ENCODE measurements at regions not wholly inside any gene's neighbourhood (a gene's known extent, or its start where the extent isn't known, plus 50 kb on each side); places are given as distances from the start of the nearest gene placed in this dataset.

DNA sequence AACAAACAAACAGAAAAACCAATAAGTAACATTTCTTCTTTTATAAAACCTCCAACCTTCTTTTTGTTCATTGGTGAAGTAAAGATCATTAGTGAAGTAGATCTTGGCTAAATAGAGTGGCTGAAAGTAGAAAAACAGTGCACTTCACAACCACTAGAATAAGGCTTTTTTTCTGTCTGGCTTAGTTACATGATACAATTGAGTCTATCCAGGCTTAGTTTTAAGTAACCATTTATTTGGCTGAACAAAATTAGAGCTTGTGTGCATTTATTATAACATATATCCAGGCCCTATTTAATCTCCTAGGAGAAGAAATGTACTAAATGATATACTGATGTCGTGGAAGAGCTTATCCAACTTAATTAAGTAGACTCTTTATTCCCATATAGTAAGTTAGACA lies 65.8 kb upstream of the STK38L start:
- H3K27me3 ChIP-seq = no peaks in the 10 kb centered on the region
- DNase-seq = no peak
- intact Hi-C loops (cut with DNase I) = no loop called here
- H3K36me3 ChIP-seq = no peaks in the 10 kb centered on the region
- peaks cover 4 to 52% (median 23%) of the 10 kb centered on the region in 9 donors for H3K4me1 ChIP-seq
- H3K4me3 ChIP-seq = no peak overlapping the region
- ATAC-seq = no peak
- H3K9me3 ChIP-seq = peaks cover 0 to 5% (median 0%) of the 10 kb centered on the region in 11 donors
- TF ChIP-seq, protein P1, sequence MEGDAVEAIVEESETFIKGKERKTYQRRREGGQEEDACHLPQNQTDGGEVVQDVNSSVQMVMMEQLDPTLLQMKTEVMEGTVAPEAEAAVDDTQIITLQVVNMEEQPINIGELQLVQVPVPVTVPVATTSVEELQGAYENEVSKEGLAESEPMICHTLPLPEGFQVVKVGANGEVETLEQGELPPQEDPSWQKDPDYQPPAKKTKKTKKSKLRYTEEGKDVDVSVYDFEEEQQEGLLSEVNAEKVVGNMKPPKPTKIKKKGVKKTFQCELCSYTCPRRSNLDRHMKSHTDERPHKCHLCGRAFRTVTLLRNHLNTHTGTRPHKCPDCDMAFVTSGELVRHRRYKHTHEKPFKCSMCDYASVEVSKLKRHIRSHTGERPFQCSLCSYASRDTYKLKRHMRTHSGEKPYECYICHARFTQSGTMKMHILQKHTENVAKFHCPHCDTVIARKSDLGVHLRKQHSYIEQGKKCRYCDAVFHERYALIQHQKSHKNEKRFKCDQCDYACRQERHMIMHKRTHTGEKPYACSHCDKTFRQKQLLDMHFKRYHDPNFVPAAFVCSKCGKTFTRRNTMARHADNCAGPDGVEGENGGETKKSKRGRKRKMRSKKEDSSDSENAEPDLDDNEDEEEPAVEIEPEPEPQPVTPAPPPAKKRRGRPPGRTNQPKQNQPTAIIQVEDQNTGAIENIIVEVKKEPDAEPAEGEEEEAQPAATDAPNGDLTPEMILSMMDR (IDR thresholded peaks at IDR 0.05) = no peak
- whole genome bisulfite sequencing, 2 donors = 50 to 54% methylated on average over 1 of the region's 1 CpG
- H3K27ac ChIP-seq = peak overlapping the region in 6 of 10 donors; percentile 20 to 87 (median 80)

DNA sequence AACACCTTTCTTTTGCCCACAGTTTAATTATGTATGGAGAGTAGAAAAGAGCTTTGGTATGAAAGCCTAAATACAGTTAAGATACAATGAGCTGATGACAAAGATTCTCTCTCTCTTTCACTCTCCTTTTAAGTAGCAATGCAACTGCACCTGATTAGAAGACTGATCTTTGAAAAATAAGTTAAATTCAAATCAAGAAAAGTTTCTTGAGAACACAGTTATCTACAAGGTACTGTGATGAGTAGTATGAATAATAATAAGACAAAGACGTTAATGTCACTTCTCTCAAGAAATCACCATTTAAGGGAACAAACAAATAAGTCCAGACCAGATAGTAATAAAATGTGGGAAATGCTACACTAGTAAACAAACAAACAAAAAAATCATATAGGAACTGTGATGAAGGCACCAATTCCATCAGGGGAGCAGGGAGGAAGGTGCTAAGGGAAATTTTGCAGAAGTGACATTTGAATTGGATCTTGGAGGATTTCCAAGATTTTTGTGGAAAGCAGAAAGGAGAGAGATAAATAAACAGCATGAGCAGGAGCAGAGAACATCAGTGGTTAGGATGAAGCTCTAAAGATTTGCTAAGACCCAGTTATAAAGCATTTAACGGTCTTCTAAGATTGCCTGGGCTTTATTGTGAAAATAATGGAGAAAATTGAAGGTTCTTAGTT lies 65.2 kb upstream of the STK38L start:
- TF ChIP-seq, protein P1 (IDR thresholded peaks at IDR 0.05) = no peak
- Histone ChIP-seq H3K4me1 (peaks cover 4 to 52% (median 23%) of the 10 kb centered on the region in 9 donors), H3K36me3 (no peaks in the 10 kb centered on the region), H3K27me3 (no peaks in the 10 kb centered on the region), H3K9me3 (no peaks in the 10 kb centered on the region), H3K27ac (peak overlapping the region; percentile 42 to 87 (median 68)), H3K4me3 (no peak overlapping the region)
- peak in 5 of 8 donors; percentile 39 to 71 (median 50) for ATAC-seq
- intact Hi-C loops (cut with DNase I) = no loop called here
- DNase-seq = no peak
- WGBS, 2 donors = 57 to 58% methylated on average over 2 of the region's 2 CpGs

DNA sequence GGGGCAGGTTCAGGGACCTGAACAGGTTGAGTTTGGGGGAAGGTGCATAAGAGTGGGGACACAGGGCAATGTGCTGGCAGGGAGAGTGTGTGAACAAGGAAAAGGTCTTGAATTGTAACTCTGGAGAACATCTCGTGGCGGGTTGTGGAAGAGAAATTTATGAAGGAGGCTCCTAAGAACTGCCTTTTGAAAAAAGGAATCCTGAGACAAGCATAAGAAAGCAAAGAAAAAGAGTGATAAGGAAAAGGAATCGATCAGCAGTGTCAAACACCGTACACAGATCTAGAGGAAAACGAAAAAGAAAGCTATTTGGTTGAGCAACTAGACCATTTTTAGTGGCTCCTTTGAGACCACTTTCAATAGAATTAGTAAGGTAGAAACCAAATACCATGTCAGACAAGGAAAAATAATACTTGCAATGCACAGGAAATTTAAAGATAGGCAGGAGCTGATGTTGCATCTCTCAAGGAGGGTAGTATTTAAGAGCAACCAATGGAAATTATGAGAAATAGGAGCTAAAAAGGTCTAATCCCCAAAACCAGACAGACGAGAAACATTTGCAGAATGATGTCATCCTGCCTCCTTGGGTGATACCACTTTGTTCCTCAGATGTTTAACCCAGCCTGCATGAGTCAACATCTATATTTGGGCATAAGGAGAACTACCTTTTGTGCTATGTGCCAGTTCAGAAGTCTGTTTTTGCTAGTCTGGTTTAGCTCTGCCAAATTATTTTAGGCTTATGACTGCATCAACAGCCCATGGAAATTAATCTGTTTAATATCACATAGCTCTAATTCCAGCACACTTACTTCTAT lies 64.5 kb upstream of the STK38L start:
- TF ChIP-seq, protein P1 (IDR thresholded peaks at IDR 0.05) = no peak
- Histone ChIP-seq H3K4me3 (no peak overlapping the region), H3K27ac (peak overlapping the region; percentile 42 to 87 (median 68)), H3K4me1 (peaks cover 4 to 52% (median 23%) of the 10 kb centered on the region in 9 donors), H3K36me3 (no peaks in the 10 kb centered on the region), H3K9me3 (no peaks in the 10 kb centered on the region), H3K27me3 (no peaks in the 10 kb centered on the region)
- 62 to 69% methylated on average over 6 of the region's 6 CpGs for WGBS, 2 donors
- ATAC-seq (peak; percentile 86 to 96 (median 91)), DNase-seq (peak in 1 of 2 donors; percentile 44)
- intact Hi-C loops (cut with DNase I) = no loop called here

- DNase-seq (no peak), ATAC-seq (no peak)
- Histone ChIP-seq H3K9me3 (no peaks in the 10 kb centered on the region), H3K36me3 (no peaks in the 10 kb centered on the region), H3K4me1 (peaks cover 6 to 62% (median 31%) of the 10 kb centered on the region in 9 donors), H3K4me3 (no peak overlapping the region), H3K27ac (peak overlapping the region in 7 of 10 donors; percentile 57 to 87 (median 79)), H3K27me3 (no peaks in the 10 kb centered on the region)
- intact Hi-C loops (cut with DNase I) = no loop called here
- 91 to 93% methylated on average over 3 of the region's 3 CpGs for WGBS, 2 donors
- TF ChIP-seq, protein P1 (IDR thresholded peaks at IDR 0.05) = no peak
Measured at GRCh38 chr12:27180906-27181505, 63.1 kb upstream of the STK38L start.

Data from heart right ventricle (tissue), 16 donors.